Liver (tissue), 8 donors: ENCODE measurements at regions not wholly inside any gene's neighbourhood (a gene's known extent, or its start where the extent isn't known, plus 50 kb on each side); places are given as distances from the start of the nearest gene placed in this dataset.

ENCODE experiments used
- DNase-seq: peaks from one replicate; pipeline ENCODE4 v3.0.0-alpha.2; 2017; ENCODE audit warnings: low spot score
- H3K27ac ChIP-seq, 2 donors: one replicate each; pipeline ENCODE4 v1.7.0; 2013; ENCODE audit warnings: inconsistent platforms in 2 of 2, low read length in 2 of 2, control low read depth in 1 of 2, low read depth in 1 of 2, mild to moderate bottlenecking in 1 of 2
- H3K27me3 ChIP-seq, 4 donors: one replicate each; pipeline versions ENCODE4 v1.6.1 to v1.7.0; 2013; ENCODE audit warnings: low read length in 3 of 4, inconsistent platforms in 1 of 4, mild to moderate bottlenecking in 1 of 4, moderate library complexity in 1 of 4; ENCODE audit not compliant: control insufficient read depth in 4 of 4, insufficient read depth in 4 of 4
- H3K36me3 ChIP-seq, 4 donors: one replicate each; pipeline versions ENCODE4 v1.6.1 to v1.7.0; 2013; ENCODE audit warnings: low read length in 3 of 4, mild to moderate bottlenecking in 3 of 4, low read depth in 1 of 4, moderate library complexity in 1 of 4; ENCODE audit not compliant: control insufficient read depth in 4 of 4, insufficient read depth in 3 of 4
- H3K4me1 ChIP-seq, 4 donors: one replicate each; pipeline versions ENCODE4 v1.6.1 to v1.7.0; 2013; ENCODE audit warnings: low read length in 3 of 4, mild to moderate bottlenecking in 3 of 4, moderate library complexity in 1 of 4; ENCODE audit not compliant: control insufficient read depth in 4 of 4, insufficient read depth in 4 of 4
- H3K4me3 ChIP-seq, 3 donors: one replicate each; pipeline versions ENCODE4 v1.6.1 to v1.7.0; 2013; ENCODE audit warnings: low read length in 3 of 3, control low read depth in 1 of 3, low read depth in 1 of 3, mild to moderate bottlenecking in 1 of 3
- H3K9ac ChIP-seq, 2 donors: one replicate each; pipeline ENCODE4 v1.7.0; 2013; ENCODE audit warnings: low read length in 2 of 2, mild to moderate bottlenecking in 2 of 2, moderate library complexity in 2 of 2, control low read depth in 1 of 2, low read depth in 1 of 2
- H3K9me3 ChIP-seq, 4 donors: one replicate each; pipeline versions ENCODE4 v1.6.1 to v1.7.0; 2013; ENCODE audit warnings: low read length in 3 of 4; ENCODE audit not compliant: control insufficient read depth in 4 of 4
- ATF3 ChIP-seq: IDR thresholded peaks from 2 replicates; pipeline ENCODE4 v1.6.1; 2016; ENCODE audit warnings: antibody characterized with exemption
- CTCF ChIP-seq: fragments of 150-350 bp; IDR thresholded peaks from 2 replicates; pipeline ENCODE4 v1.5.1; 2017; ENCODE audit warnings: improper control_type of control experiment, low read depth, low read length; ENCODE audit not compliant: missing input control
- EGR1 ChIP-seq, 2 donors: IDR thresholded peaks; 2 replicates each; pipeline ENCODE4 v1.6.1; 2016 to 2018; ENCODE audit warnings: antibody characterized with exemption in 2 of 2, low read depth in 2 of 2
- FOXA1 ChIP-seq: IDR thresholded peaks from 2 replicates; pipeline ENCODE4 v1.6.1; 2016; ENCODE audit warnings: antibody characterized with exemption
- FOXA2 ChIP-seq: IDR thresholded peaks from 2 replicates; pipeline ENCODE4 v1.6.1; 2016; ENCODE audit warnings: antibody characterized with exemption
- GABPA ChIP-seq, 2 donors: IDR thresholded peaks in 1 of 2; conservative IDR thresholded peaks in 1 of 2; 2 replicates each; pipeline ENCODE4 v1.6.1; 2016; ENCODE audit warnings: antibody characterized with exemption in 2 of 2, mild to moderate bottlenecking in 1 of 2, moderate library complexity in 1 of 2
- HNF4A ChIP-seq, 2 donors: conservative IDR thresholded peaks; 2 replicates each; pipeline ENCODE4 v1.6.1; 2016; ENCODE audit warnings: antibody characterized with exemption in 2 of 2, mild to moderate bottlenecking in 2 of 2
- HNF4G ChIP-seq: IDR thresholded peaks from 2 replicates; pipeline ENCODE4 v1.6.1; 2016; ENCODE audit warnings: antibody characterized with exemption
- JUND ChIP-seq, 2 donors: IDR thresholded peaks; 2 replicates each; pipeline ENCODE4 v1.6.1; 2016; ENCODE audit warnings: antibody characterized with exemption in 2 of 2
- MAX ChIP-seq: IDR thresholded peaks from 2 replicates; pipeline ENCODE4 v1.6.1; 2016; ENCODE audit warnings: antibody characterized with exemption
- NR2F2 ChIP-seq: IDR thresholded peaks from 2 replicates; pipeline ENCODE4 v1.6.1; 2016; ENCODE audit warnings: antibody characterized with exemption
- RAD21 ChIP-seq, 2 donors: IDR thresholded peaks; 2 replicates each; pipeline ENCODE4 v1.6.1; 2016; ENCODE audit warnings: antibody characterized with exemption in 2 of 2, mild to moderate bottlenecking in 2 of 2
- REST ChIP-seq: IDR thresholded peaks from 2 replicates; pipeline ENCODE4 v1.6.1; 2016; ENCODE audit warnings: antibody characterized with exemption, mild to moderate bottlenecking
- RXRA ChIP-seq, 2 donors: IDR thresholded peaks; 2 replicates each; pipeline ENCODE4 v1.6.1; 2017 to 2018; ENCODE audit warnings: antibody characterized with exemption in 2 of 2, mild to moderate bottlenecking in 1 of 2
- SP1 ChIP-seq: IDR thresholded peaks from 2 replicates; pipeline ENCODE4 v1.6.1; 2018; ENCODE audit warnings: antibody characterized with exemption, mild to moderate bottlenecking
- TAF1 ChIP-seq: conservative IDR thresholded peaks from 2 replicates; pipeline ENCODE4 v1.6.1; 2016; ENCODE audit warnings: antibody characterized with exemption, mild to moderate bottlenecking
- YY1 ChIP-seq: IDR thresholded peaks from 2 replicates; pipeline ENCODE4 v1.6.1; 2016; ENCODE audit warnings: antibody characterized with exemption, mild to moderate bottlenecking
- ZBTB33 ChIP-seq: IDR thresholded peaks from 2 replicates; pipeline ENCODE4 v1.6.1; 2016; ENCODE audit warnings: antibody characterized with exemption
- WGBS: extraction: QIAGEN DNeasy Blood & Tissue Kit; methylation state at CpG from one replicate; pipeline ENCODE4 v1.1.7; 2013; 5-methylcytosine and 5-hydroxymethylcytosine counted together
- donor health status: healthy.
- donor health status: healthy.
- donor health status: healthy.
- donor health status: healthy.
- donor health status: healthy.

- Histone ChIP-seq H3K4me1 (no peaks in the 10 kb centered on the region), H3K27me3 (no peaks in the 10 kb centered on the region), H3K4me3 (no peak overlapping the region), H3K27ac (no peak overlapping the region), H3K9ac (no peak overlapping the region), H3K9me3 (peaks cover 0 to 3% (median under 1%) of the 10 kb centered on the region in 4 donors), H3K36me3 (no peaks in the 10 kb centered on the region)
- WGBS: 49% methylated on average over 1 of the region's 1 CpG
- DNase-seq: no peak
- TF ChIP-seq TAF1 (no peak), RXRA (IDR thresholded peaks at IDR 0.05) (no peak), CTCF (no peak), GABPA (IDR thresholded peaks at IDR 0.05 in 1 of 2, conservative IDR thresholded peaks at IDR 0.05 in 1 of 2) (no peak), FOXA2 (no peak), FOXA1 (no peak), REST (no peak), JUND (IDR thresholded peaks at IDR 0.05) (no peak), ATF3 (no peak), YY1 (no peak), RAD21 (IDR thresholded peaks at IDR 0.05) (no peak), NR2F2 (no peak), HNF4G (no peak), EGR1 (IDR thresholded peaks at IDR 0.05; ENCODE audit: low read depth in 2 of 2) (no peak), SP1 (no peak), ZBTB33 (no peak), HNF4A (conservative IDR thresholded peaks at IDR 0.05) (no peak), MAX (no peak)
Observed at GRCh38 chr6:115071962-115072361, 729.1 kb upstream of the HS3ST5 start.
